Effector memory CD8-positive, alpha-beta T cell (primary cell): ENCODE measurements at regions not wholly inside any gene's neighbourhood (a gene's known extent, or its start where the extent isn't known, plus 50 kb on each side); places are given as distances from the start of the nearest gene placed in this dataset.
A peak's percentile ranks its signal among the peaks of the same experiment; 100 is the strongest.
"Not testable (repeated sequence)": the region's sequence is repeated elsewhere in the genome, so short reads cannot be mapped to it uniquely, and the experiment has no call there.

Source experiments
- ATAC-seq: fragments of 150-1000 bp; cut with Tn5 transposase; replicated peaks from 2 replicates; pipeline ENCODE4 v1.10.0; 2021; ENCODE audit warnings: mild to moderate bottlenecking, moderate library complexity
- DNase-seq, 3 experiments: peaks; one replicate each; pipeline ENCODE4 v3.0.0; 2021
- H3K27ac Mint-ChIP-seq, 2 donors: one replicate each; pipeline ENCODE4 v1.8.0; 2022; ENCODE audit warnings: mild to moderate bottlenecking in 2 of 2, mixed read lengths in 2 of 2, moderate library complexity in 2 of 2
- H3K27me3 Mint-ChIP-seq, 2 donors: one replicate each; pipeline ENCODE4 v1.8.0; 2022; ENCODE audit warnings: mixed read lengths in 2 of 2
- H3K36me3 Mint-ChIP-seq: one replicate; pipeline ENCODE4 v1.8.0; 2022; ENCODE audit warnings: mild to moderate bottlenecking, moderate library complexity, mixed read lengths; ENCODE audit not compliant: insufficient read depth
- H3K4me1 Mint-ChIP-seq, 2 donors: one replicate each; pipeline ENCODE4 v1.8.0; 2022; ENCODE audit warnings: low read depth in 2 of 2, mixed read lengths in 2 of 2
- H3K4me3 Mint-ChIP-seq, 2 donors: one replicate each; pipeline ENCODE4 v1.8.0; 2022; ENCODE audit warnings: mild to moderate bottlenecking in 2 of 2, mixed read lengths in 2 of 2, moderate library complexity in 2 of 2
- H3K9me3 Mint-ChIP-seq, 2 donors: one replicate each; pipeline ENCODE4 v1.8.0; 2022; ENCODE audit warnings: mixed read lengths in 2 of 2

- not testable (repeated sequence) for H3K4me1 Mint-ChIP-seq, ATAC-seq
Measured at GRCh38 chr4:4045823-4046222, 180.9 kb downstream of the OTOP1 start.

GRCh38 chr4:4046686-4047085 is 180.0 kb downstream of the OTOP1 start:
- not testable (repeated sequence) for H3K9me3 Mint-ChIP-seq, H3K4me1 Mint-ChIP-seq, H3K36me3 Mint-ChIP-seq, H3K27ac Mint-ChIP-seq, DNase-seq, ATAC-seq, H3K4me3 Mint-ChIP-seq
- H3K27me3 Mint-ChIP-seq = peaks cover 10 to 64% of the 10 kb centered on the region in 2 donors

More at GRCh38 chr4:4045823-4046222, 180.9 kb downstream of the OTOP1 start:
- H3K27ac Mint-ChIP-seq, H3K36me3 Mint-ChIP-seq, DNase-seq, H3K9me3 Mint-ChIP-seq, H3K4me3 Mint-ChIP-seq: not testable (repeated sequence)
- H3K27me3 Mint-ChIP-seq = peaks cover 10 to 65% of the 10 kb centered on the region in 2 donors

GRCh38 chr4:4047202-4047601 is 179.5 kb downstream of the OTOP1 start:
- H3K4me3 Mint-ChIP-seq, H3K36me3 Mint-ChIP-seq, H3K9me3 Mint-ChIP-seq, H3K4me1 Mint-ChIP-seq, DNase-seq, ATAC-seq, H3K27ac Mint-ChIP-seq: not testable (repeated sequence)
- H3K27me3 Mint-ChIP-seq = peaks cover 10 to 59% of the 10 kb centered on the region in 2 donors

- not testable (repeated sequence) for H3K4me3 Mint-ChIP-seq, H3K36me3 Mint-ChIP-seq, H3K27ac Mint-ChIP-seq, ATAC-seq, DNase-seq, H3K9me3 Mint-ChIP-seq, H3K4me1 Mint-ChIP-seq
- H3K27me3 Mint-ChIP-seq = peaks cover 10 to 49% of the 10 kb centered on the region in 2 donors
Measured at GRCh38 chr4:4048227-4048626, 178.5 kb downstream of the OTOP1 start.

GRCh38 chr4:4050781-4051180 is 175.9 kb downstream of the OTOP1 start:
- H3K4me3 Mint-ChIP-seq, H3K36me3 Mint-ChIP-seq, H3K27ac Mint-ChIP-seq, H3K4me1 Mint-ChIP-seq, ATAC-seq, H3K9me3 Mint-ChIP-seq, DNase-seq: not testable (repeated sequence)
- peaks cover 5 to 28% of the 10 kb centered on the region in 2 donors for H3K27me3 Mint-ChIP-seq

DNA sequence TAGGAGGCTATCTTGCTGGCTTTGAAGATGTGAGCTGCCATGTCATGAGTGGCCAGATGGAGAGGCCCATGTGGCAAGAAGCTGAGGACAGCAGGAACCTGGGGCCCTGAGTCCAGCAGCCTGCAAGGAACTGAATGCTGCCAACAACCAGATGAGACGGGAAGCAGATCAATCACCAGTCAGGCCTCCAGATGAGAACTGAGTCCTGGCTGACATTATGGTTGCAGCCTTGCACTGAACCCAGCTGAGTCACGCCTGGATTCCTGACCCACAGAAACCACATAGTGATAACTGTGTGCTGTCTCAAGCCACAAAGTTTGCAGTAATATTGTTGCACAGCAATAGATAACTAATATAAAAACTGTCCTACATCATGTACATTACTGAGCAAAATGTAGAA is 173.8 kb downstream of the OTOP1 start:
- ATAC-seq, H3K4me1 Mint-ChIP-seq, H3K4me3 Mint-ChIP-seq, DNase-seq, H3K9me3 Mint-ChIP-seq, H3K36me3 Mint-ChIP-seq, H3K27ac Mint-ChIP-seq: not testable (repeated sequence)
- H3K27me3 Mint-ChIP-seq = peaks cover 4 to 27% of the 10 kb centered on the region in 2 donors

GRCh38 chr4:4057226-4057625 is 169.5 kb downstream of the OTOP1 start:
- not testable (repeated sequence) for H3K27ac Mint-ChIP-seq, H3K9me3 Mint-ChIP-seq, H3K4me3 Mint-ChIP-seq, DNase-seq, H3K36me3 Mint-ChIP-seq, ATAC-seq, H3K4me1 Mint-ChIP-seq
- peaks cover 0 to 42% of the 10 kb centered on the region in 2 donors for H3K27me3 Mint-ChIP-seq

DNA sequence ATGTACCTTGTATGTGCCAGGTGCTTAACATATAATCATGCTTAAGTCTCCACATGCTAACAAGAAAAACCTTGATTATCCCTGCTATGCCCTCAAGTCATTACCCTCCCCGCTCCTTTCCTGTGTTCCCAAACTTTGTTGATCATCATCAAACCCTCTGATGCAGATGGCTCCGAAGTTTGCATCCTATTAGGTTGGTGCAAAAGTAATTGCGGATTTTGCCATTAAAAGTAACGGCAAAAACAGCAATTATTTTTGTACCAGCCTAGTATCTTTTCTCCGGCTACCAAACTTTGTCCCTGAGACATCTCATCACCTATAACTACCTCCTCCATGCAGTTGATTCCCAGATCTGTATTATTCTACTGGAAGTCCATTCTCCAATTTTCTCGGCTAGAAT is 142.6 kb downstream of the OTOP1 start:
- not testable (repeated sequence) for DNase-seq, H3K27ac Mint-ChIP-seq, H3K36me3 Mint-ChIP-seq, ATAC-seq, H3K4me3 Mint-ChIP-seq, H3K9me3 Mint-ChIP-seq, H3K4me1 Mint-ChIP-seq
- H3K27me3 Mint-ChIP-seq = peaks cover 0 to 55% of the 10 kb centered on the region in 2 donors

DNA sequence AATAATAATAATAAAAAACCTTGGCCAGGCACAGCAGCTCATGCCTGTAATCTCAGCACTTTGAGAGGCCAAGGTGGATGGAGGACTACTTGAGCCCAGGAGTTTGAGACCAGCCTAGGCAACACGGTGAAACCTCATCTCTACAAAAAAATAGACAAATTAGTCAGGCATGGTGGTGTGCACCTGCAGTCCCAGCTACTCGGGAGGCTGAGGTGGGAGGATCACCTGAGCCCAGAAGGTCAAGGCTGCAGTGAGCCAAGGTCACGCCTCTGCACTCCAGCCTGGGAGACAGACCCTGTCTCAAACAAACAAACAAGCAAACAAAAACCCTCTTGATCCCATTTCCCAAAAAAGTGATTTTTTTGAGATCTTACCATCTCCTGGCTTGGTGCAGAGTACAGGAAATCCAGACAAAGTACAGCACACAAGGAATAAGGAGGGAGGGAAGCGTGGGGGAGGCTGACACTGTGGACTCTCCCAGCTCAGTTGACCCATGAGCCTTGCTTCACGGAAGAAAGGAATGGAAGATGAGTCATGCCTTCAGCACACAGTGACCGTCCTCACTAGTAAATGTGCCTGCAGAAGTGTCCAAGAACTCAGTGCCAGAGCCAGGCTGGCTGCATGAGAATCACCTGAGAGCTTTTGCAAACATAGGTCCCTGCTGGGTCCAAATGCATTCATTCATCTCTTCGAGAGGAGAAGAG is 136.9 kb downstream of the OTOP1 start:
- H3K36me3 Mint-ChIP-seq, H3K4me3 Mint-ChIP-seq, ATAC-seq, H3K4me1 Mint-ChIP-seq, DNase-seq, H3K9me3 Mint-ChIP-seq, H3K27ac Mint-ChIP-seq: not testable (repeated sequence)
- H3K27me3 Mint-ChIP-seq = peaks cover 0 to 45% of the 10 kb centered on the region in 2 donors

DNA sequence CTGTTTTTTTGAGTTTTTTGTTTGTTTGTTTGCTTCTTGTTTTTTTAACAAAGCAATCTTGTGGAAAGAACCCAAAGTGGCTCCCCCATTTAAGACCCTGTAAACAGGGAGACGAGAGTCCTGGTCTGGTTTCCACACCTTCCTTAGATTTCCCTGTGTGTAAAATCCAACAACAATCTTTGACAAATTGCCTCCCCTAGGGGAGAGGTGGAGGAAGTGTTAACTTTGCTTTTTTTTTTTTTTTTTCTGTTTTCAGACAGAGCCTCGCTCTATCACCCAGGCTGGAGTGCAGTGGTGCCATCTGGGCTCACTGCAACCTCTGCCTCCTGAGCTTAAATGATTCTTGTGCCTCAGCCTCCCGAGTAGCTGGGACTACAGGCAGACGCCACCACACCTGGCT is 136.0 kb downstream of the OTOP1 start:
- H3K9me3 Mint-ChIP-seq, ATAC-seq, H3K4me1 Mint-ChIP-seq, DNase-seq, H3K27ac Mint-ChIP-seq, H3K4me3 Mint-ChIP-seq, H3K36me3 Mint-ChIP-seq: not testable (repeated sequence)
- H3K27me3 Mint-ChIP-seq = peaks cover 0 to 36% of the 10 kb centered on the region in 2 donors

GRCh38 chr4:4092159-4092558 is 134.6 kb downstream of the OTOP1 start:
- H3K27ac Mint-ChIP-seq, H3K9me3 Mint-ChIP-seq, DNase-seq, H3K4me3 Mint-ChIP-seq, H3K36me3 Mint-ChIP-seq, H3K4me1 Mint-ChIP-seq, ATAC-seq: not testable (repeated sequence)
- peaks cover 0 to 33% of the 10 kb centered on the region in 2 donors for H3K27me3 Mint-ChIP-seq

DNA sequence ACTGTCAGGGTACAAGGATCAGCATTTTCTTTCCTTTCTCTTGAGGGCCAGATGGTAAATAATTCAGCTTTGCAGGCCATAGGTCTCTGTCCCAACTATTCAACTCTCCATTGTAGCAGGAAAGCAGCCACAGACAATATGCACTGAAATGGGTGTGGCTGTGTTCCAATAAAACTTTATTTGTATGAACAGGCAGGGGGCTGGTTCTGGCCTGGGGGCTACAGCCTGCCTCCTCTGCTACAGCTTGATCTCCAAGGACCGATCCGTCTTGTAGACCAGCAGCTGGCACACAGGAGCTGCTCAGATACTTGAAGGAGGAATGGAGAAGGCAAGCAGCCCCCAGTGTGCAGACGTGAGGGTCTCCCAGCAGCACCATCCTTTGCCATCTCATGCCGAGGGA is 127.1 kb downstream of the OTOP1 start:
- not testable (repeated sequence) for H3K9me3 Mint-ChIP-seq, ATAC-seq, H3K36me3 Mint-ChIP-seq, H3K4me1 Mint-ChIP-seq, DNase-seq, H3K4me3 Mint-ChIP-seq, H3K27ac Mint-ChIP-seq
- peaks cover 0 to 32% of the 10 kb centered on the region in 2 donors for H3K27me3 Mint-ChIP-seq

DNA sequence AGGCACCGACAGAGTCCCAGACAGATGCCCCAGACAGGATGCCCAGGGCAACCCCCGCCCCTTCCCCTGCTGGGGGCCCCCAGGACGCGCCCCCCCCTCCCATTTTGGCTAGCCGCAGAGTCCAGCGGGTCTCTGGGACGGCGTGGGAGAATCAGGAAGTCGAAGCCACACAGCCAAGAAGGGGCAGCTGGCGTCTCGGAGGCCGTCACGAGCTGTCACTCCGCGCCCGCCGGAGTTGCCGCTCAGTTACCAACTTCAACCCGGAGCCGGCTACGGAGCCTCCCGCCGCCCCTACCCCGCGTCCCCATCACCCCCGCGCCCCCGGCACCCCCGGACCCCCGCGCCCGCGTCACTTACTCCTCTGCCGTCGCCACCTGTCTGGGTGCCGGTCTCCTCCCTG is 119.8 kb downstream of the OTOP1 start:
- not testable (repeated sequence) for H3K9me3 Mint-ChIP-seq, H3K27ac Mint-ChIP-seq, H3K4me1 Mint-ChIP-seq, DNase-seq, H3K36me3 Mint-ChIP-seq, ATAC-seq
- H3K27me3 Mint-ChIP-seq = peaks cover 0 to 61% of the 10 kb centered on the region in 2 donors
- H3K4me3 Mint-ChIP-seq = peak overlapping the region; percentile 70 to 76

GRCh38 chr4:4107411-4108107 is 119.2 kb downstream of the OTOP1 start:
- peak in 2 of 3 experiments; percentile 68 to 77 for DNase-seq
- H3K9me3 Mint-ChIP-seq, H3K36me3 Mint-ChIP-seq, H3K4me1 Mint-ChIP-seq, H3K27ac Mint-ChIP-seq: not testable (repeated sequence)
- Mint-ChIP-seq H3K4me3 (peak overlapping the region in 1 of 2 donors; percentile 76), H3K27me3 (peaks cover 0 to 55% of the 10 kb centered on the region in 2 donors)
- ATAC-seq = peak; percentile 71
